Osteocyte (in vitro differentiated cells): ENCODE measurements at regions not wholly inside any gene's neighbourhood (a gene's known extent, or its start where the extent isn't known, plus 50 kb on each side); places are given as distances from the start of the nearest gene placed in this dataset.
"Not testable (repeated sequence)": the region's sequence is repeated elsewhere in the genome, so short reads cannot be mapped to it uniquely, and the experiment has no call there.

Experiments used
- DNase-seq: peaks from one replicate; pipeline ENCODE4 v3.0.0; 2021; ENCODE audit warnings: mixed read lengths; ENCODE audit not compliant: unreplicated experiment; ENCODE audit errors: extremely low spot score
- H3K27ac Mint-ChIP-seq: one replicate; pipeline ENCODE4 v1.8.0; 2021; ENCODE audit warnings: mild to moderate bottlenecking, mixed read lengths; ENCODE audit not compliant: unreplicated experiment
- H3K27me3 Mint-ChIP-seq: one replicate; pipeline ENCODE4 v1.8.0; 2021; ENCODE audit warnings: mixed read lengths; ENCODE audit not compliant: unreplicated experiment
- H3K36me3 Mint-ChIP-seq: one replicate; pipeline ENCODE4 v1.8.0; 2021; ENCODE audit warnings: mixed read lengths; ENCODE audit not compliant: unreplicated experiment
- H3K4me1 Mint-ChIP-seq: one replicate; pipeline ENCODE4 v1.8.0; 2021; ENCODE audit warnings: mixed read lengths; ENCODE audit not compliant: unreplicated experiment
- H3K4me3 Mint-ChIP-seq: one replicate; pipeline ENCODE4 v1.8.0; 2021; ENCODE audit warnings: mild to moderate bottlenecking, moderate library complexity, mixed read lengths; ENCODE audit not compliant: unreplicated experiment
- H3K9me3 Mint-ChIP-seq: one replicate; pipeline ENCODE4 v1.8.0; 2021; ENCODE audit warnings: mixed read lengths; ENCODE audit not compliant: unreplicated experiment
- TF ChIP-seq, protein P1 (sequence below): fragments of 200-600 bp; sonication (generic); IDR thresholded peaks from 2 replicates; pipeline ENCODE4 v1.5.0; 2021; ENCODE audit warnings: antibody characterized with exemption, mild to moderate bottlenecking, moderate library complexity

DNA sequence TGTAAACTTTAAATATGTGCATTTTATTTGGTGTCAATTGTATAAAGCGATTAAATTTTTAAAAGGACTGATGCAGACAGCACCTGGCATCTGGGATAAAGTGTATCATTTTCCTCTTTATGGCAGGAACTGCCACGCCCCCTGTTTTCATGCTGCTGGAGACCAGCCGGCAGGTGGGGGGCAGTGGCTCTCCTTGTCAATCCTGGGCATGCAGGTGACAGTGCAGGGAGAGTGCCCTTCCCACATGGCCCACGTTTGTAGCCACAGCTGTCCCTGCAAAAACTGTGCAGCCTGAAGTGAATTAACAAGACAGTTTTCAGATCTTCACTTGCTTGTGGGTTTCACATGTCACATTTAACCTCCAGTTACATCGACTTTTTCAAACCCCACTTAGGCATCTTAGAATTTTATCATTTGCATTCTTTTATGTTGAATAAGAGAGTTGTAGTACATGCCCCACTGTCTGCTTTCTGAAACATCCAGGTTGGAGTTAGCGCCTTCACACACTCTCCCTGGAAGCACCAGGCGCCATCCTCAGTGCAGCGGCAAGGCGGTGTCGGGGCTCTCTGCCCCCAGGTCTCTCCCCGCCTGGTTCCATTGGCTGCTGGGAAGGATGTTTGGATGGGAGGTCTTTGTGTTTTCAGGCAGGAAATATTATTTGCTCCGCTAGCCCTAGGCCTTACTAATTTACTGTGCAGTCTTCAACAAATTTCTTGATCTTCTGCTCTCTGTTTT lies 134.2 kb upstream of the FAN1 start:
- DNase-seq, H3K27ac Mint-ChIP-seq: not testable (repeated sequence)

DNA sequence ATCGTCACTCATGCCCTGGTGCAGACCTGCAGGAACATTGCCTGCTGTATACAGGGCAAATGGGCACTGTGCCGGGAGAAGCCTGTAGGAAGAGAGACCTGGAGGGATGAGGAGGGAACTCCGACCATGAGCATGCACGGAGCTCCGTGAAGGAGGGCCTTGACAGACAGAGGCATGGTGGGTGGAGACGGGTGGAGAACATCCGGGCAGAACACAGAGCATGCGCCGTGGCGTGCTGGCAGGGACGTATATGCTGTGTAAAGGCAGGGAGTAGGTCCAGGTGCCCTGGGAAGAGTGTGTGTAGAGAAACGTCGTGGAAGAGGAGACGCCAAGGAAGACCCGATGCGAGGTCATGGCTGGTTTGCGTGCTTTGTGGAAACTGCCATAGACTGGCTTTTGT lies 133.0 kb upstream of the FAN1 start:
- no peaks in the 10 kb centered on the region for H3K4me1 Mint-ChIP-seq
- H3K4me3 Mint-ChIP-seq: no peak overlapping the region
- H3K27me3 Mint-ChIP-seq: no peaks in the 10 kb centered on the region
- peaks cover 15% of the 10 kb centered on the region for H3K36me3 Mint-ChIP-seq
- H3K27ac Mint-ChIP-seq: no peak overlapping the region
- no peak for DNase-seq
- TF ChIP-seq, protein P1, sequence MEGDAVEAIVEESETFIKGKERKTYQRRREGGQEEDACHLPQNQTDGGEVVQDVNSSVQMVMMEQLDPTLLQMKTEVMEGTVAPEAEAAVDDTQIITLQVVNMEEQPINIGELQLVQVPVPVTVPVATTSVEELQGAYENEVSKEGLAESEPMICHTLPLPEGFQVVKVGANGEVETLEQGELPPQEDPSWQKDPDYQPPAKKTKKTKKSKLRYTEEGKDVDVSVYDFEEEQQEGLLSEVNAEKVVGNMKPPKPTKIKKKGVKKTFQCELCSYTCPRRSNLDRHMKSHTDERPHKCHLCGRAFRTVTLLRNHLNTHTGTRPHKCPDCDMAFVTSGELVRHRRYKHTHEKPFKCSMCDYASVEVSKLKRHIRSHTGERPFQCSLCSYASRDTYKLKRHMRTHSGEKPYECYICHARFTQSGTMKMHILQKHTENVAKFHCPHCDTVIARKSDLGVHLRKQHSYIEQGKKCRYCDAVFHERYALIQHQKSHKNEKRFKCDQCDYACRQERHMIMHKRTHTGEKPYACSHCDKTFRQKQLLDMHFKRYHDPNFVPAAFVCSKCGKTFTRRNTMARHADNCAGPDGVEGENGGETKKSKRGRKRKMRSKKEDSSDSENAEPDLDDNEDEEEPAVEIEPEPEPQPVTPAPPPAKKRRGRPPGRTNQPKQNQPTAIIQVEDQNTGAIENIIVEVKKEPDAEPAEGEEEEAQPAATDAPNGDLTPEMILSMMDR: no peak
- peaks cover 5% of the 10 kb centered on the region for H3K9me3 Mint-ChIP-seq

More for the DNA sequence above, 134.2 kb upstream of the FAN1 start:
- H3K36me3 Mint-ChIP-seq: peaks cover 15% of the 10 kb centered on the region
- H3K27me3 Mint-ChIP-seq, H3K4me3 Mint-ChIP-seq, H3K4me1 Mint-ChIP-seq, H3K9me3 Mint-ChIP-seq: not testable (repeated sequence)

DNA sequence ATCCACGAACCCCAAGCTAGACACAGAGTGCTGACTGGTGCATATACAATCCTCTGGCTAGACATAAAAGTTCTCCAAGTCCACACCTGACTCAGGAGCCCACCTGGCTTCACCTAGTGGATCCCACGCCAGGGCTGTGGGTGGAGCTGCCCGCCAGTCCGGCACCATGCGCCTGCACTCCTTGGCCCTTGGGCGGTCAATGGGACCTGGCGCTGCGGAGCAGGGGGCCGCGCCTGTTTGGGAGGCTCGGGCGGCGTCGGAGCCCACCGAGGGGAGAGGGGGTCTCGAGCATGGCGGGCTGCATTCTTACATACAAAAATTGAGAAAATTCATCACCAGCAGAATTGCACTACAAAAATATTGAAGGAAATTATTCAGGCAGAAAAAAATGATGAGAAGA lies 120.7 kb upstream of the FAN1 start:
- Mint-ChIP-seq H3K36me3 (no peaks in the 10 kb centered on the region), H3K4me3 (no peak overlapping the region), H3K27ac (no peak overlapping the region), H3K27me3 (peaks cover 7% of the 10 kb centered on the region), H3K4me1 (no peaks in the 10 kb centered on the region), H3K9me3 (peaks cover 8% of the 10 kb centered on the region)
- no peak for DNase-seq
- TF ChIP-seq, protein P1: no peak

DNA sequence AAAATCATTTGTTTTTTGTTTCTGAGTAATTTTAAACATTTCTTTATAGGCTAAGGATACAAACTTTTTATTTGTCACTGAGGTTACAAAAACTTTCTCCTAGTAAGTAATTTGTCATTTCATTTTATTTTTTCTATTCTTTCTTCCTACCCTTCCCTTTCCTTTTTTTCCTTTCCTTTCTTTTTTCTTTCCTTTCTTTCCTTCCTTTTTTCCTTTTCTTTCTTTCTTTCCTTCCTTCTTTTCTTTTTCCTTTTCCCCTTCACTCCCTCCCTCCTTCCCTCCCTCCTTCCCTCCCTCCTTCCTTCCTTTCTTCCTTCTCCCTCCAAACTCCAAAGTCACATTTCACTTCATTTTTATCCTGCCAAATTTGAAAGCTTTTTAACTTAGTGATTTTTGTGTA lies 115.1 kb upstream of the FAN1 start:
- Mint-ChIP-seq H3K9me3 (no peaks in the 10 kb centered on the region), H3K27ac (no peak overlapping the region), H3K4me1 (peaks cover 3% of the 10 kb centered on the region)

DNA sequence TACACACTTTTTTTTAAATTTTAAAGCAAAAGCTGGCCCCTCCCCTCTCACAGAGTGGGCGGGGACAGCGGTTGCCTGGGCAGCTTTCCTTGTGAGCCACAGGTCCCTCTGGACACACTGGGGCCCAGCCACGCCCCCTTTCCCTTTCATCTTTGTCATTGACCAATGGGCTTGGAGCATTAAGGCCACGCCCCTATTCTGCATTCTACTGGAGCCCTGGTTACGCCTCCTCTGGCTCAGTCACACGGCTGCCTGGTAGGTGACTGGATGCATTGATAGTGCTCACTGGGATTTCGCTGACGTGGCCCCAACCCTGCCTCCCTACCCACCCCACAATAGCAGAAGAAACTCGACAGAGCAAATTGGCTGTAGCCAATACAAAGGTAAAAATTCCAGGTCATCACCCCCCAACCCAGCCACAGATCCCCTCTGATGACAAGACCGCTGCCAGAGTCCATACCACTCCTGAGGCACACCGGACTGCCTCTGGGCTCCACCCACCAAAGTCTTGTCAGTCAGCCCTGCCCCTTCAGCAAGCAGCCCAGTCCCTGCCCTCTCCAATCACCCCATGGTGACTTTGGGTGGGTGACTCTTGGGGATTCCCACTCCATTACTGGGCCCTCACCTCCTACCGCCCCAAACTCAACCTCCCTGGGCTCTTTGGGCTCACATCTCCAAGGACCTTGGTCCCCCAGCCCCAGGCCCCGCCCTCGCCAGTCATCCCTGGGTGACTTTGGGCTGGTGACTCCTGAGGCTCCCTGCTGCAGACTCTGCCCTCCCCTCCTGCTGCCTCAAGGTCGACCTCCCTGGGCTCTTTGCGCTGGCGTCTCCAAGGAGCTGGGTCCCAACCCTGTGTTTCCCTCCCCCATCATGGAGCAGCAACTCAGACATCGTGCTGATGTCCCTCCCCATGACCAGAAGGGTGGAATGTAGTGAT lies 112.2 kb upstream of the FAN1 start:
- DNase-seq: no peak
- Mint-ChIP-seq H3K9me3 (no peaks in the 10 kb centered on the region), H3K27me3 (peaks cover 29% of the 10 kb centered on the region), H3K4me3 (no peak overlapping the region), H3K36me3 (no peaks in the 10 kb centered on the region), H3K4me1 (peaks cover 3% of the 10 kb centered on the region), H3K27ac (no peak overlapping the region)
- TF ChIP-seq, protein P1: no peak

More for the DNA sequence above, 115.1 kb upstream of the FAN1 start:
- Mint-ChIP-seq H3K4me3 (no peak overlapping the region), H3K36me3 (no peaks in the 10 kb centered on the region), H3K27me3 (peaks cover 26% of the 10 kb centered on the region)
- no peak for DNase-seq
- TF ChIP-seq, protein P1: no peak

DNA sequence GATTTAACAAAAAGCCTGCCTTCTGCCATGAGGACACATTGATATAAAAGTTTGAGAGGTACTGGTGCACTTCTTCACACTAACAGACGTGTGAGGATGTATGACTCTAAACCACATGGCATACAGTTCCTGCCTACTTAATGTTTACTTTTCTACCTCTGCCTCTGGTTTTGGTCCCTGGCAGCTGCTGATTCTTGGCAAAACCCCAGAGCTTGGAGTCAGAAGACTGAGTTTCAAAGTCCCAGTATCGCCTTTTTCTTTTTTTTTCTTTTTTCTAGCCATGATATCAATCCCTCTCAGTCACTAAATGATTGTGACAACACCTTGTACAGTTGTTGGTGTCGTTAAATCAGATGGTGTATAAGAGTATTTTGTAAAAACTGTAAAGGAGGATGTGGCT lies 110.9 kb upstream of the FAN1 start:
- not testable (repeated sequence) for H3K36me3 Mint-ChIP-seq, H3K9me3 Mint-ChIP-seq, H3K4me1 Mint-ChIP-seq, DNase-seq, H3K27ac Mint-ChIP-seq, H3K4me3 Mint-ChIP-seq
- H3K27me3 Mint-ChIP-seq: peaks cover 22% of the 10 kb centered on the region
